ENCODE measurements at regions not wholly inside any gene's neighbourhood (a gene's known extent, or its start where the extent isn't known, plus 50 kb on each side); places are given as distances from the start of the nearest gene placed in this dataset.

DNA sequence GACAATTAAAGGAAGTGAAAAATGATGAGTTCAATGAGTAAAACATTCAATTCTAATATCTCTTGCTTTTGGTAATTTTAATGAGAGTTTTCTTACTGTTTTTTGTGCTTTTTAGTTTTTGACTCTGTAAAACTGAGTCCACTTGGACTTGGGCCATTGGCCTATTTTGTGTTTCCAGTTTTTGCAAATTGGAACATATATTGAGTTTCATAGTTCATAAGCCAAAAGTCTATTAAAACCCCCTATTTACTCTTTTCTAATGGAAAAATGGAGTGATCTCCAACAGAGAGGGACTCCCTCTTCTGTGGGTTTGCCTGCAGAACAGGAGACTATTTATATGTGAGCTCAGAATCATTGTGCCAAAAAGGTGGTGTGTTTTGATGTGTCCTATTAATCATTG, 219.7 kb upstream of the SPRY2 start:
- no peak overlapping the region for H3K4me3 ChIP-seq (ENCODE audit: low read depth, low read length)
- no peak for DNase-seq (ENCODE audit: low read depth)

DNA sequence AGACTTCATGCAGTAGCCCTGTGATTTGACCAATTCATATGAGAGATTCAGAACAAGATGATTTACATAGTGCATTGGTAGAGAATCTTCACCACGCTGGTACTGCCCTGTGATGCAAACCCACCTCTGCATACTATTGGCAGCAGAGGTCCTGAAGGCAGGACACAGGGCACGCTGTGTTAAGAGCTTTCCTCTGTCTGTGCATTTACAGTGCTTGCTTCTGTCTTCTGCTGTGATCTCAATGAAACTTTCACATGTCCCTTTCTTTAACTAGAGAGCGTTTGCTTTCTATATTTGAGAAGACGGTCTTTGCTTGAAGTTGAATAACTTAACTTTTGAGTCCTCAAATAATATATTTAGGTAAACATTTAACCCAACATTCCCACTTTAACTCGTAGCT, 219.0 kb upstream of the SPRY2 start:
- DNase-seq (ENCODE audit: low read depth), result no peak
- no peak overlapping the region for H3K4me3 ChIP-seq (ENCODE audit: low read depth, low read length)

DNA sequence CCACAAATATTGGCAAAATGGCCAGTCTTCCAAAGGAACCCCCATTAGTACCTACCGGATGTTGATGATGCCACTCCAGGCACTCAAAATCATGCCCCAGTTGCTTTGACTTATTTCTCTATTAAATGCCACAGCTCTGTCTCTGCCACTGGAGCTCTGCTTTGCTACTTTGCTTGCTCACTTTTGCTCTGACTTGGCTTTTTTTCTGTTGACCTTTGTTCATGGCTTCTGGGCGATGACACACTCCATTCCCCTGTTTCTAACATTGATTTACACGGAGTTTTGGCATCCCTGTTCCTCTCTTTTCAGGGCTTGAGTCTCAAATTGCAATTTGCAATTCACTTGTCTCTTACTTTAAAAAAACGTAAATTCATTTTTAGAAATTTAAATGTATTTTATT, 217.1 kb upstream of the SPRY2 start:
- DNase-seq (ENCODE audit: low read depth), result no peak
- no peak overlapping the region for H3K4me3 ChIP-seq (ENCODE audit: low read depth, low read length)

DNA sequence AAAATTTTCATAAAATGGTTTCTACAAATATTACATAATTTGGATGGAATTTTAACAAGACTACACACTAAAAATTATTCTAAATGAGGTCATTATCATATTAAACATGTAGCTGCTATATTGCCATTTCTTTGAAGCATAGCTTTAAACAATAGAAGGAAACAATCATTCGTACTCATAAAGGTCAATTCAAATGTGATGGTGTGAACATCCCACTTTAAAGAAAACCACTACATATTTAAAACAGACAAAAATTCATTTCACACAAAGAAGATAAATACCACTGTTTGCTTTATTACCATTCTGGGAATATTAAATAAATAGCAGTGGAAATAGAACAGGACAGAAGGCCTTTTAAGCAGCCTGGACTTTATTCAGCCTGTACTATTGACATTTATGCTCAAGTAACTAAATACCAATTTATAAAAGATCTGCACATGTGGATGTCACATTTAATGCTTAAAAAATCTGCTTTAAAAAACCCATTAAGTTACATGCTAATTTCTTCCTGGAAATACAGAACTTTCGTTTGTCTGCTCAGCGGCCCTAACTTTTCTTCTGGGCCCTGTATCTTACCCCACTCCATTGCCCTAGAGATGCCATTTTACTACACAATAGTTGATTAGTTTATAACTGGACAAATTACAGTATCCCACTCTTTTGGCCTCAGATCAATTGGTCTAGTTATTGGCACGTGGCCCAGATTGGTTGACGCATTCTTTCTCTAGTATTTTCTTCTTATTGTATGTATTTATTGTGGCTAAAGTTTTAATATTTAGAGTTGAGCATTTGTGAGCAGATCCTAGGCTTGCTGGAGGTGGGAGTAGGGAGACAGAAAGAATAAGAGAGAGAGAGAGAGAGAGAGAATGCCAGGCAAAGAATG, 215.1 kb upstream of the SPRY2 start:
- H3K4me3 ChIP-seq (ENCODE audit: low read depth, low read length), result no peak overlapping the region
- DNase-seq (ENCODE audit: low read depth), result no peak

DNA sequence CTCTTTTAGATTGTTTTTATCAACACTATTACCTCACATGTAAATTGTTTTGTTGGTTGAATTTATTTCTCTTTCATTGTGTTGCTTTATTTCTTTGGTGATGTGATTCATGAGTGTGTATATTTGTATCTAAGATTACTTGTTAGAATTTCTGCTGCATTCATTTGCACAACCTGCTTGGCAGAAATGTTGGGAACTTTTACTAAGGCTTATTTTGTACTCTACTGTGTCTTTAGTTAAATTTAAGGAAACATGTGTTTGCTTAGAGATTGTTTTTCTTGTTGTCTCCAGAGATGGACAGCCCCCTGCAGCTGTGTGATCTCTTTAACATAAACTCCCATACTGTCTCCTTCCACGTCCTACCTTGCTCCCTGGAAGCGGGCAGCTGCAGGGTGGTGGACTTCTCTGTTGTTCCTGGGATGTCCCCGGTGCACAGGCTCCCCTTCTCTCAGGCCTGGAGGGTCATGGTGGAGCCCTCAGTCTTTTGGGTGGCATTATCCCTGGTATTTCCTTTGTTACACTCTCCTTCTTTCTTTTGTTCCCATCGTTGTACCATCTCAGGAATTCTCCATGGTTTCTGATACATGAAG, 212.0 kb upstream of the SPRY2 start:
- H3K4me3 ChIP-seq (ENCODE audit: low read depth, low read length), result no peak overlapping the region
- DNase-seq (ENCODE audit: low read depth), result no peak

DNA sequence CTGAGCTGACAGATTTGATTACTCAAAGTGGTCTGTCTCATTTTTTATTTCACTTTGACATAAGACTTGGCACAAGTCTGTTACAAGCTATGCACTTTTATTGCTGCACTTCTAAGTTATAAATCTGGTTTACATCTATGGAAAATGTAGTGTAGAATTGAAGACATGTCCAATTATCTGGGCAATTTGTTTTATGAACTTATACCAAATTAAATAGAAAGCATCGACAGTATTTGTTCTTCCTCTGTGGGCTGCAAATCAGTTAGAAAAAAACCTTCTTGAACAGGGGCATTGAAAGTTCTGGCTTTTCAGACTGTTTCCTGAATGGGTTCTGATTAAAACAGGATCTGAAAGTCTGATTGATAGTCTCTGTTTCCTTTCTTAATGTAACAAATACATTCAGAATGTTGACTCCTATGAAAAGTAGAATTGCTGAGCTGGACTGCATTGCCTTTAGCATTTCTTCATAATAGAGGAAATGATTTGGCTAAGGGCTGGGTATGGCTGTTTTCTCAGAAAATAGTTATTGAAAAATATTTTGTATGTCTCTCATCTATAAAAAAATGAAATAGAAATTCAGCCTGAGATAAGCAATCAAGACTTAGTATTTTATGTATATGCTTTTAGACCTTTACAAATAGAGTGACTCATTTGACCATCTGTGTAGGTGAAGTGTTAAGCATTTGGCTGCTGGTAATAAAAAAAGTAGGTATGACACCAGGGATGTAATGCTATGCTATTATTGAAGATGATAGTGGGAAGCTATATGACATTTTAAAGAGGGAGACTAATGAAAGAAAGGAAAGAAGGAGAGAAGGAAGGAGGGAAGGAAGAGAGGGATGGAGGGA, 210.9 kb upstream of the SPRY2 start:
- no peak overlapping the region for H3K4me3 ChIP-seq (ENCODE audit: low read depth, low read length)
- DNase-seq (ENCODE audit: low read depth), result no peak

DNA sequence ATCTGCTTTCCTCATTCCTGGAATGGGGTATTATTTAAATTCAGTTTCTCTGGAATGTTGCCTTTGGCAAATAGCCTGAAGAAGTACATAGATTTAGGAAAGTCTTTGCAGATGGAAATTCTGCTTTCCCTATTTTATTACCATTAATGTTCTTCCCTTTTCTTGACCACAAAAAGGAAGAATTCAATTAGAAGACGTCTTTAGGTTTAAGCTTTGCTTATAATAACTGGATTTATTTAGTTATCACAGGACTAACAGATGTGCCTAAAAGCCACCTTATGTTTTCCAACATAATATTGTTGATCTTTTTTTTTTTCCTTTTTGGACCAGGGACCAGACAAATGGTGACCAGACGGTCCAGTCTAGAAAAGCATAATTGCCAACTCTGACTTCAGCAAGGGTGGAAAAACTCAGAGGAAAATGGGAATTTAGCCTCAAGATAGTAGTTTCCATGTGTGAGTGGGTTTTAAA, 210.1 kb upstream of the SPRY2 start:
- DNase-seq (ENCODE audit: low read depth), result no peak
- H3K4me3 ChIP-seq (ENCODE audit: low read depth, low read length), result no peak overlapping the region

DNA sequence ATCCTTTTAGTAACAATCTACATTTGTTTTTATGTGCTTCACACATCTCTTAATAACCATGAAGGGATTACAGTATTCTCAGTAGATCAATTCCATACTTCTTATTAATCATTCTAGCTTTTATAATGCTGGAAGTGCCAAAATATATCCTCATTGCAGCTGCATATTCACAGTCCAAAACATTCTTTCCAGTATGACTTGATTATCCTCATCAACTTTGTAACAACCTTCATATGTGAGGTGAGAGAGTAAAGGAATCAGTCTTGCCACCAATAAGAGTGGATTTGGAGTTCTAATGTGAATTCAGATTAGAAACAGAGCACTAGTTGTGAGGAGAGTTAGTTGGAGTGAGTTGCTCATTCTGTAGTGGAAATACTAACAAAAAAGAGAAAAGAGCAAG, 208.0 kb upstream of the SPRY2 start:
- DNase-seq (ENCODE audit: low read depth), result no peak
- H3K4me3 ChIP-seq (ENCODE audit: low read depth, low read length), result no peak overlapping the region

DNA sequence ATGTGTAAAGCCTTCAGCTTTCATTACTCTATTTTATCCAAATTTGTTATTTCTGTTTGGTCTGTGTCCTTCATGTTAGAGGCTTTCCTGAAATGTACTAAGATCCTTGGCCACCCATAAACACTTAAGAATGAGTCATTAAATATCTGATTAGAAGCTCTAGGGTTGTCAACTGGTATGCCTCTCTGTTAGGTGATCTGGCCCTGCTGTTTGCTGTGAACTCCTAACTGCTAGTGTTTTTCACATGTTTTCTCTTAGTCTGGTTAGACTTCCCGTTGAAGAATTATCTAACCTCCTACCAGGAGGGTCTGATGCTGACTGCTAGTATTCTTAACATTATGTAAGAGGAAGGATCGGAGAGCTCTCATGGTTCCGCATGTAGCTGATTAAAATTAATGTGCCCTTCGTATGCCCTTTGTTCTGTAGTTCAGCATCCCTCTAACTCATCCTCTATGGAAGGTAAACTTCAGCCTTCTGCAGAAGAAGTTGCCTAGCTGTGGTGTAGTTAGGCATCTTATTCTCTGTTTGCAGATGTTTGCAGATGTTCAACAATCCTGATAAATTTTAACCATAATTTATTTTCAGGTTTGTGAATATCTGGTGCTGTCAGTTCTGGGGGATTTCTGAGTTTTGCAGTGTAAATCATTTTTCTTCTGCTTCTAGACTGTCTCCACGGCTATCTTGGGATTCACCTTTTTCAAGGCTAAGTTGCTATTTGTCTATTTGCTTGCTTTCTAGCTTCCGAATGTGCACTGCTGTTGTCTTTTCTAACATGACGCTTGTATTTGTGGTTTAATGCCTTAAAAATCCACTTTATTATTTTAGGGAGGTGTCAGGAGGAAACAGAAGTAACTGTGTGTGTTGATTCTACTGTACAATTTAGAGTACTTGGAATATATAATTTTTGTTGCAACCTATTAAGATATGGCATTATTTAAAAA, 207.2 kb upstream of the SPRY2 start:
- no peak overlapping the region for H3K4me3 ChIP-seq (ENCODE audit: low read depth, low read length)
- no peak for DNase-seq (ENCODE audit: low read depth)

DNA sequence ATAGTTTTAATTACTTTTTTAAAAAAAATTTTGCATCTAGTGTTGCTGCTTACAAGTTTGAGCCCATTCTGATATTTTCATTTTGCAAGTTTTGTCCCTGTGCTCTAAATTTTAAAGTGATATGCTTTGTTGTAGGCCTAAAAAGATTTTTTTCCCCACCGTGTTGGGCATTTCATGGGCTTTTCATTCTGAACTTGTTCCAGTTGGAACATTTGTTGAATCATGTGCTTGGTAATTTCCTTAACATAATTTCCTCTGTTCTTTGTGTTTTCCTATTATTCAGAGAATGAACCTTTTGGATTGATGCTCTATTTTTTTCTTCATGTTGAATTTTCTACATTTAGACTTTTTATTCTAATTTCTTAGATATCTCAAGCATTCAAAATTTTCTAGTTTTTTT, 206.4 kb upstream of the SPRY2 start:
- no peak for DNase-seq (ENCODE audit: low read depth)

DNA sequence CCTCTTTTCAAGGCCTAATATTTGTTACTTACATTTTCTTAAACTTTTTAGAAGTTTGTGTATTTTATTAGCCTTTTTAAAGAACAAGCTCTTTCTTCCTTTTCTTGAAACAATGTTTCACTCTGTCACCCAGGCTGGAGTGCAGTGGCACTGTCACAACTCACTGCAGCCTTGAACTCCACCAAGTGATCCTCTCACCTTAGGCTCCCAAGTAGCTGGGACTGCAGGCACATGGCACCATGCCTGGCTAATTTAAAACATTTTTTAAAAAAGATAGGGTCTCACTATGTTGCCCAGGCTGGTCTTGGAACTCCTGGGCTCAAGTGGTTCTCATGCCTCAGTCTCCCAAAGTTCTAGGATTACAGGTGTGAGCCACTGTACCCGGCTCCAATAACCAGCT, 192.2 kb upstream of the SPRY2 start:
- no peak overlapping the region for H3K4me3 ChIP-seq (ENCODE audit: low read depth, low read length)
- DNase-seq (ENCODE audit: low read depth), result no peak

More for the DNA sequence above, 206.4 kb upstream of the SPRY2 start:
- H3K4me3 ChIP-seq (ENCODE audit: low read depth, low read length), result no peak overlapping the region

DNA sequence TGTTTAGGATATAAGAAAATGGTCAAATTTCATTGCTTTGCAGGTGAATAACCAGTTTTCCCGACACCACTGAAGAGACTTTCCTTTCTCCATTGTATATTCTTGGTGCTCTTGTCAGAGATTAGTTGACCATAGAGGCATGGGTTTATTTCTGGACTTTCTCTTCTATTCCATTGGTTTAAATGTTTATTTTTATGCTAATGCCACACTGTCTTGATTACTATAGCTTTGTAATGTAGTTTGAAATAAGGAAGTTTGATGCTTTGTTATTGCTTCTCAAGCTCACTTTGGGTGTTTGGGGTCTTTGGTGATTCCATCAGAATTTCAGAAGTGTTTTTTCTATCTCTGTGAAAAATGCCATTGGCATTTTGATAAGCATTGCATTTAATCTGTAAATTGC, 190.0 kb upstream of the SPRY2 start:
- no peak overlapping the region for H3K4me3 ChIP-seq (ENCODE audit: low read depth, low read length)
- DNase-seq (ENCODE audit: low read depth), result no peak

DNA sequence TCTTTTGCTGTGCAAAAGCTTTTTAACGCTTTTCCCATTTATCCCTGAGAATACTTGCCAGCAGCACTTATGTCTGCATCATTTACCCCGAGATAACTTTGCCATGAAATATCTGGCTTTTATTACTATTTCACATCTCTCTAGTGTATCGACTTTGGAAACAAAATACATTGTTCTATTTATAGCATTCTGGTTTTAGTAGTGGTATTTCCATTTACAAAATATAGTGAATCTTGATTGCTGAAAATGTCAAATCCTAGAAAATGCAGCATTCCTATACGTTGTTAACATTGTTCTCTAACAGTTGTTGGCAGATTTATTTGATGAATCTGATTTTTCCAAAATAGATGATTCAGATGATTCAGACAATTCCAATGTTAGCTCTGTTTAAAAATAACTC, 189.3 kb upstream of the SPRY2 start:
- DNase-seq (ENCODE audit: low read depth), result no peak

DNA sequence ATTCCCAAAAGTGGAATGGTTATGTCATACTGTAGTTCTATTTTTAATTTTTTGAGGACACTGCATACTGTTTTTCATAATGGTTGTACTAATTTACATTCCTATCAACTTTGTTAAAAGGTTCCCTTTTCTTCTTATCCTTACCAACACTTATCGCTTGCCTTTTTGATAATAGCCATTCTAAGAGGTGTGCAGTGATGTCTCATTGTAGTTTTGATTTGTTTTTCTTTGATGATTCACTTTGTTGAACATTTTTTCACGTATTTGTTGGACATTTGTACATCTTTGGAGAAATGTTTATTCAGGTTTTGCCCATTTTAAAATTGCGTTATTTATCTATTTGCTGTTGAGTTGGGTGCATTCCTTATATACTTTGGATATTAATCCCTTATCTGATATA, 188.8 kb upstream of the SPRY2 start:
- H3K4me3 ChIP-seq (ENCODE audit: low read depth, low read length), result no peak overlapping the region
- no peak for DNase-seq (ENCODE audit: low read depth)

More for the DNA sequence above, 189.3 kb upstream of the SPRY2 start:
- H3K4me3 ChIP-seq (ENCODE audit: low read depth, low read length), result no peak overlapping the region

DNA sequence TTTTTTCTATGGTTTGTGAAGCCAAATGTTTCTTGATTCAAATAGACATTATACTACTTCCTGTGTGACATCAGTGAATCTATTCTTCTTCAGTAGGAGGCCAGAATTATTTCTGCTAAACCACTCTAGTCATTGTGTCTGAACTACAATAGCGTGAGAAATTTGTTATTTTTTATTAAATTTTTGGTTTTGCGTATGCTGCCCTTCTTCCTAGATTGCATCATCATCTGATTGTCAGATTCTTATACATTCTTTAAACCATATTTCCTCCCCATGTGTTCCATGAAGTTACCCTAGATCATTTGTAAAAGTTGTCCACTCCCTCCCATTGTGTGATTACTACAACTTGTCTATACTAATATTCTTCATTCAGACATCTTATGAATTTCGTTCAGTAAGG, 187.8 kb upstream of the SPRY2 start:
- no peak for DNase-seq (ENCODE audit: low read depth)
- no peak overlapping the region for H3K4me3 ChIP-seq (ENCODE audit: low read depth, low read length)

DNA sequence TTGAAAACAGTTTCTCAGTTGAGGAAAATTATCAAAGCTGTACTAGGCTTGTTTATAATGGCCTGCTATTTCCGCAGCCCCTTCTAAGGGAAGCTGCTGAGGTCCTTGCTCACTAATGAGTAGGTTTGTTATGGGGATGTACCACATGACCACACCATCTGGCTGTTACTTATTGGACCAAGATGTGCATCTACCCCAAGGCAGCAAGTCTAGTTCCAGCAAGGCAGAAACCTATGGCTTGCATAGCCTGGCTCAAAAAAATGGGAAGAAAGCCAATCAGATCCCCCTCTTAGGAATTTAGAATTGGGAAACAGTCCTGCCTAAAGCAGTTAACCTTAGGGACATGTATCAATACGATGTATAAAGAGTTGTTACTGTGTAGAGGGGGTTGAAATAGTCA, 186.5 kb upstream of the SPRY2 start:
- H3K4me3 ChIP-seq (ENCODE audit: low read depth, low read length), result no peak overlapping the region
- no peak for DNase-seq (ENCODE audit: low read depth)

DNA sequence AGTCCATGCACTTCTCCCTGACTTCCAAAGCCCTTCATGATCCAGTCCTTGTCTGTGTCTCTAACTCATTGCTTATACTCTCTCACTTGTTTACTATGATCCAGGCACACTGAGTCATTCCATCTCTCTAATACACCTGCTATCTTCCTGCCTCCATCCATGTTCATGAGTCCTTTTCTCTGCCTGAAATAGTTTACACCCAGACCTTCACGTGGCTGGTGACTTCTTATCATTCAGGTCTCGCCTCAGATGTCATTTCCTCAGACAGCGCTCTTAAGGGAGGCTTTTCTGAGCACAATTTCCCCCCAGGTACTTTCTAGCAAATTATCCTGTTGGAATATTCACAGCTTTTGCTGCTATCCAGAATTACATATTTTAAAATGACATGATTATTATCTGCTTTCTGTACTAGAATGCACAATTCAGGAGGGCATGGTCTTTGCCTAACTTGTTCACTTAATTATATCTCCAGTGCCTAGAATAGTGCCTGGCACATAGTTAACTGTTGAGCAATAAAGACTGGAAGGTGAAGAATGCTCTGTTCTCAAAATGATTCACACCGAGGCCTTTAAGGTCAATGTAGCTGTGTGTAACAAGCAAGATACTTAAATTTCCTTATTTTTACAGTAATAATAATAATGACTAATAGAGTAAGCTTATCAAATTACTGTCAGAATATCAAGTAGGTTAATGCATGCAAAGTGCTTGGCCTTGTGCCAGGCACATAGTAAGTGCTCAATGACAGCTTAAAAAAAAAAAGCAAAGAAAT, 183.7 kb upstream of the SPRY2 start:
- no peak for DNase-seq (ENCODE audit: low read depth)
- H3K4me3 ChIP-seq (ENCODE audit: low read depth, low read length), result no peak overlapping the region

DNA sequence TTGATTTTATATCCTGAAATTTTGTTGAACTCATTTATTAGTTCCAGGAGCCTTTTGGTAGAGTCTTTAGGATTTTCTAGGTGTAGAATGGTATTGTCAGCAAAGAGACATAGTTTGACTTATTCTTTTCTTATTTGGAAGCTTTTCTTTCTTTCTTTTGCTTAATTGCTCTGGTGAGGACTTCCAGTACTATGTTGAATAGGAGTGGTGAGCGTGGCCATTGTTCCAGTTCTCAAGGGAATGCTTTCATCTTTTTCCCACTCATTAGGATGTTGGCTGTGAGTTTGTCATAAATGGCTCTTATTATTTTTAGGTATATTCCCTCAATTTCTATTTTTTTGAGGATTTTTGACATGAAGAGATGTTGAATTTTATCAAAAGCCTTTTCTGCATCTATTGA, 182.2 kb upstream of the SPRY2 start:
- H3K4me3 ChIP-seq (ENCODE audit: low read depth, low read length), result no peak overlapping the region
- no peak for DNase-seq (ENCODE audit: low read depth)
